ENCODE measurements at regions not wholly inside any gene's neighbourhood (a gene's known extent, or its start where the extent isn't known, plus 50 kb on each side); places are given as distances from the start of the nearest gene placed in this dataset.

- no peaks in the 10 kb centered on the region for H3K36me3 ChIP-seq (ENCODE audit: insufficient read depth, low read length)
- H4K20me1 ChIP-seq (ENCODE audit: insufficient read depth, low read length): no peaks in the 10 kb centered on the region
- TF ChIP-seq, protein P1, sequence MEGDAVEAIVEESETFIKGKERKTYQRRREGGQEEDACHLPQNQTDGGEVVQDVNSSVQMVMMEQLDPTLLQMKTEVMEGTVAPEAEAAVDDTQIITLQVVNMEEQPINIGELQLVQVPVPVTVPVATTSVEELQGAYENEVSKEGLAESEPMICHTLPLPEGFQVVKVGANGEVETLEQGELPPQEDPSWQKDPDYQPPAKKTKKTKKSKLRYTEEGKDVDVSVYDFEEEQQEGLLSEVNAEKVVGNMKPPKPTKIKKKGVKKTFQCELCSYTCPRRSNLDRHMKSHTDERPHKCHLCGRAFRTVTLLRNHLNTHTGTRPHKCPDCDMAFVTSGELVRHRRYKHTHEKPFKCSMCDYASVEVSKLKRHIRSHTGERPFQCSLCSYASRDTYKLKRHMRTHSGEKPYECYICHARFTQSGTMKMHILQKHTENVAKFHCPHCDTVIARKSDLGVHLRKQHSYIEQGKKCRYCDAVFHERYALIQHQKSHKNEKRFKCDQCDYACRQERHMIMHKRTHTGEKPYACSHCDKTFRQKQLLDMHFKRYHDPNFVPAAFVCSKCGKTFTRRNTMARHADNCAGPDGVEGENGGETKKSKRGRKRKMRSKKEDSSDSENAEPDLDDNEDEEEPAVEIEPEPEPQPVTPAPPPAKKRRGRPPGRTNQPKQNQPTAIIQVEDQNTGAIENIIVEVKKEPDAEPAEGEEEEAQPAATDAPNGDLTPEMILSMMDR (IDR thresholded peaks at IDR 0.05; ENCODE audit: extremely low read depth, low read depth, low read length): no peak
- no peak overlapping the region for H2AFZ ChIP-seq (ENCODE audit: low read length)
- no peak overlapping the region for H3K4me2 ChIP-seq (ENCODE audit: insufficient read depth, low read length)
- DNase-seq (ENCODE audit: insufficient read length, low spot score, missing footprints): no peak
- no peaks in the 10 kb centered on the region for H3K9me3 ChIP-seq (ENCODE audit: low read depth, low read length)
- no peaks in the 10 kb centered on the region for H3K79me2 ChIP-seq (ENCODE audit: insufficient read depth, low read length)
- H3K4me3 ChIP-seq (ENCODE audit: insufficient read depth, low read length): no peak overlapping the region
- no peaks in the 10 kb centered on the region for H3K27me3 ChIP-seq (ENCODE audit: insufficient read depth, low read length)
- H3K4me1 ChIP-seq (ENCODE audit: insufficient read depth, low read length): peaks cover 20% of the 10 kb centered on the region
- H3K27ac ChIP-seq (ENCODE audit: low read depth, low read length): no peak overlapping the region
Observed at GRCh38 chr10:62540389-62540788, 166.2 kb downstream of the ZNF365 start.

GRCh38 chr10:62541811-62542210 lies 167.6 kb downstream of the ZNF365 start:
- TF ChIP-seq, protein P1 (IDR thresholded peaks at IDR 0.05; ENCODE audit: extremely low read depth, low read depth, low read length): no peak
- H3K9me3 ChIP-seq (ENCODE audit: low read depth, low read length): no peaks in the 10 kb centered on the region
- no peaks in the 10 kb centered on the region for H3K27me3 ChIP-seq (ENCODE audit: insufficient read depth, low read length)
- H3K27ac ChIP-seq (ENCODE audit: low read depth, low read length): no peak overlapping the region
- H3K4me3 ChIP-seq (ENCODE audit: insufficient read depth, low read length): no peak overlapping the region
- no peak overlapping the region for H2AFZ ChIP-seq (ENCODE audit: low read length)
- H4K20me1 ChIP-seq (ENCODE audit: insufficient read depth, low read length): no peaks in the 10 kb centered on the region
- no peaks in the 10 kb centered on the region for H3K36me3 ChIP-seq (ENCODE audit: insufficient read depth, low read length)
- H3K4me2 ChIP-seq (ENCODE audit: insufficient read depth, low read length): no peak overlapping the region
- no peak for DNase-seq (ENCODE audit: insufficient read length, low spot score, missing footprints)
- H3K79me2 ChIP-seq (ENCODE audit: insufficient read depth, low read length): no peaks in the 10 kb centered on the region
- H3K4me1 ChIP-seq (ENCODE audit: insufficient read depth, low read length): peaks cover 34% of the 10 kb centered on the region

GRCh38 chr10:62543571-62544355 lies 169.6 kb downstream of the ZNF365 start:
- TF ChIP-seq, protein P1 (IDR thresholded peaks at IDR 0.05; ENCODE audit: extremely low read depth, low read depth, low read length): no peak
- Histone ChIP-seq H3K4me2 (ENCODE audit: insufficient read depth, low read length) (peak overlapping the region; percentile 40), H3K36me3 (ENCODE audit: insufficient read depth, low read length) (no peaks in the 10 kb centered on the region), H3K9me3 (ENCODE audit: low read depth, low read length) (no peaks in the 10 kb centered on the region), H3K79me2 (ENCODE audit: insufficient read depth, low read length) (no peaks in the 10 kb centered on the region), H3K27ac (ENCODE audit: low read depth, low read length) (peak overlapping the region; percentile 32), H2AFZ (ENCODE audit: low read length) (peak overlapping the region; percentile 19), H3K4me3 (ENCODE audit: insufficient read depth, low read length) (no peak overlapping the region), H3K4me1 (ENCODE audit: insufficient read depth, low read length) (peaks cover 40% of the 10 kb centered on the region), H3K27me3 (ENCODE audit: insufficient read depth, low read length) (no peaks in the 10 kb centered on the region), H4K20me1 (ENCODE audit: insufficient read depth, low read length) (no peaks in the 10 kb centered on the region)
- DNase-seq (ENCODE audit: insufficient read length, low spot score, missing footprints): no peak

- H3K4me3 ChIP-seq (ENCODE audit: insufficient read depth, low read length): peak overlapping the region; percentile 34
- H4K20me1 ChIP-seq (ENCODE audit: insufficient read depth, low read length): no peaks in the 10 kb centered on the region
- DNase-seq (ENCODE audit: insufficient read length, low spot score, missing footprints): no peak
- H2AFZ ChIP-seq (ENCODE audit: low read length): peak overlapping the region; percentile 52
- no peaks in the 10 kb centered on the region for H3K9me3 ChIP-seq (ENCODE audit: low read depth, low read length)
- TF ChIP-seq, protein P1 (IDR thresholded peaks at IDR 0.05; ENCODE audit: extremely low read depth, low read depth, low read length): no peak
- H3K79me2 ChIP-seq (ENCODE audit: insufficient read depth, low read length): no peaks in the 10 kb centered on the region
- no peaks in the 10 kb centered on the region for H3K36me3 ChIP-seq (ENCODE audit: insufficient read depth, low read length)
- H3K4me1 ChIP-seq (ENCODE audit: insufficient read depth, low read length): peaks cover 44% of the 10 kb centered on the region
- H3K27me3 ChIP-seq (ENCODE audit: insufficient read depth, low read length): no peaks in the 10 kb centered on the region
- peak overlapping the region; percentile 66 for H3K4me2 ChIP-seq (ENCODE audit: insufficient read depth, low read length)
- H3K27ac ChIP-seq (ENCODE audit: low read depth, low read length): peak overlapping the region; percentile 64
Observed at GRCh38 chr10:62545160-62546066, 171.2 kb downstream of the ZNF365 start.
